ENCODE measurements at regions not wholly inside any gene's neighbourhood (a gene's known extent, or its start where the extent isn't known, plus 50 kb on each side); places are given as distances from the start of the nearest gene placed in this dataset.
"Not testable (repeated sequence)": the region's sequence is repeated elsewhere in the genome, so short reads cannot be mapped to it uniquely, and the experiment has no call there.

DNA sequence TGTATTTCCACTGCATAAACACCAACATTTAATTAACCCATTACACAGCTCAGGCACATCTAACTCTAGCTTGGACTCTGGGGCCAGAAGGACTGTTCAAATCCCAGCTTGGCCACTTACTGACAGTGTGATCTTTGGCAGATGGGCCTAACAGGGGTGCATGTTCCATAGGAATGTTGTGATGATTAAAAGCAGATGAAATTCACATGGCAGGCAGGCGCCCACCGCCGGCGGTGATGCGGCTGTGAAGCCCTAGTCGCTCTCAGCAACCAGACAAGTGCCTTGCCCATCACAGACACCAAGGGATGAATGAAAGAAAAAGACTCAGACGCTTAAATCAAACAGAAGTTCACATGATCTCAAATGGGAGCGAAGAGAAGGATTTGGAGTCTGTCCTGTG is 84.6 kb upstream of the WSB1 start:
- DNase-seq (ENCODE audit: low spot score), result no peak

DNA sequence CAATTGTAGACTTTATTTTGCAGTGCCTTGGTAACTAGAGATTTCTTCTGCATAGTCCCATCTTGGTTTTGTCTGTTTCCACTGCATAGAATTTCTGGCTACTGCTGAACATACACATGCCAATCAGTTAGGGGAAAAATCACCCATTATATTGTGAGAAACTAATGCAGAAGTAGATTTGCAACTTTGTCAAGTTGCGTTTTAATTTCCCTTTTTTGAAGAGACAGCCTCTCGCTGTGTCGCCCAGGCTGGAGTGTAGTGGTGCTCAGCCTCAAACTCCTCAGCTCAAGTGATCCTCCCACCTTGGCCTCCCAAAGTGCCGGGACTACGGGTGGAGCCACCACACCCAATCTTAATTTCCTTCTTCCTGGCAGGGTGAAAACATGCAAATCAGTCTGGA is 83.1 kb upstream of the WSB1 start:
- not testable (repeated sequence) for DNase-seq (ENCODE audit: low spot score)

DNA sequence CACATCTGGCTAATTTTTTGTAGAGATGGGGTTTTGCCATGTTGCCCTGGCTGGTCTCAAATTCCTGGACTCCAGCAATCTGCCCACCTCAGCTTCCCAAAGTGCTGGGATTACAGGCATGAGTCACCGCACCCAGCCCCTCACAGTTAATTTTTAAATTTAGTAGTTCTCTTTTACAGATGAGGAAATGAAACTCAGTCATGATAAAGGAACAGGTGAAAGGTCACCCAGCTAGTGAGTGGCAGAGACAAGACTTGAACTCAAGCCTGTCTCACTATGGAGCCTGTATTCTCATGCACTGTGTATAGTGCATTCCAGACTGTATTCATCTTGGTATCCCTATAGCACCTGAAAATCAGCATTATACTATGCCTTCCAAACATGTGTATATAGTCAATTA is 77.1 kb upstream of the WSB1 start:
- DNase-seq (ENCODE audit: low spot score), result no peak

DNA sequence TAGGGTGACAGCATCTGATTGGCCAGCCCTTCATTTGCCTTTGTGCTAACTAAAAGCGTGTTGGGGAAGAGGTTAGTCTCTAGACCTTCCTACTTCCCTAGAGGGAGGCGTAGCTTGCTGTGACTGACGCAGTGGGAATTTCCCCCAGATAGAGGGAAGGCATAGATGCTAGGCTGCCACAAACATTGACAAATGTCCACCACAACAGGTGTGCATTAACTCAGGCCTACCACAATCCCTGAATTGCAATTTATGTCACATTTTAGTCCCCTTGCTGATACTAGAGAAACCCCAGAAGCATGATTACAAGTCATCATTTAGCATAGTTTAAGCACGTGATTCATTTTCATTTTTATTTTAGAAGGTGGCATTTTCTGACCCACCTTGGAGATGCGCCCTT is 76.3 kb upstream of the WSB1 start:
- peak; percentile 4 for DNase-seq (ENCODE audit: low spot score)

DNA sequence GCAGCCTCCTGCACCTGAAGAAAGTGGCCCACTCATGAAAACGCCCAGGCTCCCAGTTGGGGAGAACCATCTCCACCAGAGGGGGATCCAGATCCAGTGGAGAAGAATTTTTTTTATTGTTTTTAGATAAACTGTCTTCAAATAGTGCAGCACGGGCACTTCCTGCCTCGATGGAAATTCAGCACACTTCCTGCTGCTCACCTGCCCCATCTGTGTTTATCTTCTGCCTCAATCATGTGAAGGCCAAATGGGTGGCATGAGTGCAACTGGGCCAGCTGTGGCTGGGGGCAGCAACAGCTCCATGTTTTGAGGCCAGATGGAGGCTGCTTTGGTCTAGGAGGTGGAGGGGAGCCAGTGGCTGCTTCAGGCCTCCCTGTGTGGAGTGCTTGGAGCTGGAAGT is 75.9 kb upstream of the WSB1 start:
- DNase-seq (ENCODE audit: low spot score), result no peak

DNA sequence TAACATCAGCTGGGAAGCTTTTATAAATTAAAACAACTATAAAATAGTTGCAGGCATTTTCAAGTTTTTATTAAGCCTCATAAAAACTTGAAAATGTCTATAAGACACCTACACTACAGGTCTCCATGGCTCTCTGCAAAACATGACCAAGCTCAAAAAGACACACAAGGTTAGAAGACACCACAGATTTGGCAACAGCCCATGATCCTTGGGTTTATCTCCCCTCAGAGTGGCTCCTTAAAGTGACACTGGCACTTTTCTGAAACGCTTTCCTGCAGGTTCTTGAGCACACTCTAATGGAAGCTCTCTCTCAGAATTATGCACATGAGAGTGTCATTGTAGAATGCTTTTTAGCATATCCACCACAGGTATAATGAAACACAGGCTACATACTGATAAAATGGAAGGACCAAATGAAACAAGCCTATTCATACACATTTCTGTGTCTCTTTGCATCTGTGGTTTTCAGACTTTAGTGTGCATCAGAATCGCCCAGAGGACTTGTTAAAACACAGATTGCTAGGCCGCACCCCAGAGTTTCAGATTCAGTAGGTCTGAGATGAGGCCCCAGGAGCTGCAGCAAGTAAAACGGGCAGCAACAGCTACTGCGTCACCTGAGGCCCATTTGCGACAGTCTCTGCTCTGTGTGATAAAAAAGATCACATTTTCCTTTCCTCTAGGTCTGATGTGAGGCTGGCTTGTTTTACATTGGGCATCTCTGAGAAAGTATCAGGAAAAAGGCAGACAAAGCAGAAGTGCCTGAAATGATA is 75.0 kb upstream of the WSB1 start:
- DNase-seq (ENCODE audit: low spot score), result no peak

DNA sequence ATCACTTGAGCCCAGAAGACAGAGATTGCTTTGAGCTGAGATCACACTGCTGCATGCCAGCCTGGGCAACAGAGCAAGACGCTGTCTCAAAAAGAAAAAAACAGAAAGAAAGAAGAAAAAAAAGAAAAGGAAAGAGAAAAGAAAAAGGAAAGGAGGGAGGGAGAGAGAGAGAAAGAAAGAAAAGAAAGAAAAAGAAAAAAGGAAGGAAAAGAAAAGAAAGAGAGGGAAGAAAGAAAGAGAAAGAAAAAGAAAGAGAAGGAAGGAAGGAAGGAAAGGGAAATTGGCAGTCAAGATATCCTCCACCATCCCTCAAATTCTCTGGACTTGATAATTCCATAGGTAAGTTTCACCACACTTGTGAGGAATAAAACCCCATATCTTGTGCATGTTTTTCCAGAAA is 71.4 kb upstream of the WSB1 start:
- DNase-seq (ENCODE audit: low spot score), result no peak

DNA sequence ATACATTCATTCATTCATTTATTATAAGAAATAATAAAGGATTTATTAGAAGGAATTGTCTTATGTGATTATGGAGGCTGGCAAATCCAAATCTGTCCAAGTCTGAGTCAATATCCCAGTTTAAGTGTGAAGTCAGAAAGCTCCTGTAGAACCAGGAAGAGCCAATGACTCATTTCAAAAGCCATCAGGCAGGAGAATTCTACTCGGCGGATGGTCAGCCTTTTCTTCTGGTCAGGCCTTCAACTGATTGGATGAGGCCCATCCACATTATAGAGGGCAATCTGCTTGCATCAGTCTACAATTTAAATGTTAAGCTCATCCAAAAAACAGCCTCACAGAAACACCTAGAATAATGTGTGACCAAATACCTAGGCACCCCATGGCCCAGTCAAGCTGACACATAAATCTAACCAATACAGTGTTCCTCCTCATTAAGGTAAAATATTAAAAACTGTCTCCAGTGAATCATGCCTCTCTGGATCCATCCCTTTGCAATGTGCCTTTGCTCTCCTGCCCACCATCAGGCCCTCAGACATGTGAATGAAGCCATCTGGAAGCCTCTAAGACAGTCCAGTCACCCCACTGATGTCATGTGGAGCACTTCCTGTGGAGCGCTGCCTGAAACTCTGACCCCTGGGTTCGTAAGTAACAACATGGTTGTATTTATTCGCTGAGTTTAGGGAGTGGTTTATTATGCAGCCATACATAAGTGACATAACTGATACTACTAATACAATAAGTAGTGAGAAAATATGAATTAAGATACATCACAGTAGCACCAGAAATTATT is 69.2 kb upstream of the WSB1 start:
- no peak for DNase-seq (ENCODE audit: low spot score)

DNA sequence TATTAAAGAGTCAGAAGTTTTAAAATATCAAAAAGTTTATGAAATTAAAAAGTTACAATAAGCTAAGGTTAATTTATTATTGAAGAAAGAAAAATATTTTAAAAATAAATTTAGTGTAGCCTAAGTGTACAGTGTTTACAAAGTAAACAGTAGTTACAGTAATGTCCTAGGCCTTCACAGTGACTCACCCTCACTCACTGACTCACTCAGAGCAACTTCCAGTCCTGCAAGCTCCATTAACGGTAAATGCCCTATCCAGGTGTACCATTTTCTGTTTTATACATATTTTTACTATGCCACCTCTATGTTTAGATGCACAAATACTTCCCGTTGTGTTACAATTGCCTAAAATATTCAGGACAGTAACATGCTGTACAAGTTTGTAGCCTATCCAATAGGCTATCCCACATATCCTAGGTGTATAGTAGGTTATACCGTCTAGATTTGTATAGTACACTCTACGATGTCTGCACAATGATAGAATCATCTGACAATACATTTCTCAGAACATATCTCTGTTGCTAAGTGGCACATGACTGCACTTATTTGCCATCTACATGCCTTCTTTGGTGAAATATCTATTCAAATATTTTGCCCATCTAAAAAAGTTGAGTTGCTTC is 67.2 kb upstream of the WSB1 start:
- no peak for DNase-seq (ENCODE audit: low spot score)

DNA sequence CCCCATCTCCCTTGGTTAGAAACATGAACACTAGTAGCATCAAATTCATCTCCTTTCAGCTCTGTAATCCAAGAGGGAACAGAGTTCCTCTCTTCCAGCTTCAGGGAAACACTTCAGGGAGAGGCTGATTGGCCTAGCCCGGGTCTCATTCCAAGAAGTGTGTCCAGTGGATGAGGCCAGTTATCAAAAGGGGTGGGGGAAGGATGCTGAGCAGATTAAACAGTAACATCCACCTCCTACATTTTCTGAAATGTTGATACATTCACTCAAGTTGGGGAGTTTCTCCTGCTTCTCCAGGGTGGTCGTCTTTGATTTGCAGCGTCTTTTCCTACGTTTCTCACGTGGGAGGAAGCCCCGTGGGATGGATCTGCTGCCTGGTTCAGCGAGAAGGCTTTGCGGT is 62.9 kb upstream of the WSB1 start:
- no peak for DNase-seq (ENCODE audit: low spot score)

DNA sequence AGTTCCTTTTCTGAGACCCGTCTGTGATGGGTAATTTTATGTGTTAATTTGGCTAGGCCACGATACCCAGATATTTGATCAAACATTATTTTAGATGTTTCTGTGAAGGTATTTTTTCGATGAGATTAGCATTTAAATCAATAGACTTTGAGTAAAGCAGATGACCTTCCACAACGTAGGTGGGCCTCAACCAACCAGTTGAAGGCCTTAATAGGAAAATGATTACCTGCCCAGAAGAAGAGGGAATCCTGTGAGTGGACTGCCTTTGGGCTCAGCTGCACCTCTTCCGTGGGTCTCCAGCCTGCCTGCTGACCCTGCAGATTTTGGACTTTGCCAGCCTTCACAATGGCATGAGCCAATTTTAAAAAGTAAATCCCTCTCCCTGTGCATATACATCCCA is 61.6 kb upstream of the WSB1 start:
- DNase-seq (ENCODE audit: low spot score), result no peak

DNA sequence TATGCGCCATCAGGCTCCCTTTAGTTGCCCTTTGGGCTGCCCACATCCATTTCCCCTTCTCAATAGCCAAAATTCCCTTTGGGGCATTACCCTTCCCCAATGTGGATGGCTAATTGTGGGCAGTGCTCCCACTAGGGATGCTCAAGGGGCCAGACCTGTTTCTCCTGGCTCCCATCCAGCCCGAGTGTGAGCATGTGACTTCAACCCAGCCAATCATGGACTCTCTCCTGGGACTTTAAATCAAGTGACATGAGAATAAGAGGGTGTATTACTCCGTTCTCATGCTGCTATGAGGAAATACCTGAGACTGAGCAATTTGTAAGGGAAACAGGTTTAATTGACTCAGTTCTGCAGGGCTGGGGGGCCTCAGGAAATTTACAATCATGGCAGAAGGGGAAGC is 60.9 kb upstream of the WSB1 start:
- no peak for DNase-seq (ENCODE audit: low spot score)

DNA sequence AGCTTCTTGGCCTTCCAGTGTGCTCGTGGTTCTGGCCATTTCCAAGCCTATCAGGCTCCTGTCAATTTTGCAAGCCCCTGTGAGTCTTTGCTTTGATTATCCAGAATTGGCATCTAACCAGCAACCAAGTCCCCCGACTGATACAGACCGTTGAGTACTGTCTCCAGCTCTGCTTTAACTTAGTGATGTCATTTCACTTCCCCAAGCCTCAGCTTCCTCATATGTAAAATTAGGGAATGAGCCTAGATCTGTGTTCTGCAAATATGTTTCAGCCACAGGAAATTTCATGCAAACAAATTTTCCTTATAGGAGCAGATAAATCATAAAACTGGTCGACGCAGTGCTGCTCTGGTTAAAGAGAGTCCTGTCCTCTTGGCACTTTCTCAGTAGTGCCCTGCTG is 60.1 kb upstream of the WSB1 start:
- no peak for DNase-seq (ENCODE audit: low spot score)

DNA sequence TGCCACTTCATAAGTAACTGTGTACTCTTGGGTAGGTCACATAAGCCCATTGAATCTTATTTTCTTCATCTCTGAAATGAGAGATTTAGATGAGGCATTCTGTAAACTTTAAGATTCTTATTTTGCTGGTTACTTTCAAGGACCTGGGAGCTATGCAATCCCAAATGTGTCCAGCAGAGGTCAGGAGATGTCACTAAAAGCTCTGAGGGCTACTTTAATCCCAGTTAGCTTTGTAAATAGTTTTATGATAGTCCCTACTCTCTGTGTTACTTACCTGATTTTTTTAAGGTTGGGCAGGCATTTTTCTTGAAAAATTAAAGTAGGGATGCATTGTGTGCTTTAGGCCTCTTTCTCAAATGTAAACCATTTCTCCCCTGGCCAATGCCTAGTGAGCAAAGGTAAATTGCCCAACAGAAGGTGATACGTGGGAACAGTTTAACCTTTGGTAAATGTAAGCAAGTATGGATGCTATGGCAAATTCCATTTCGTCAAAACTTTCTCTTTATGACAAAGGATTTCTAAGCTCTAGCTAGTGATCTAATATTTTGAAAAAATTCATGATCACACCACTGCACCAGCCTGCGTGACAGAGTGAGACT is 57.1 kb upstream of the WSB1 start:
- DNase-seq (ENCODE audit: low spot score), result peak; percentile 83

DNA sequence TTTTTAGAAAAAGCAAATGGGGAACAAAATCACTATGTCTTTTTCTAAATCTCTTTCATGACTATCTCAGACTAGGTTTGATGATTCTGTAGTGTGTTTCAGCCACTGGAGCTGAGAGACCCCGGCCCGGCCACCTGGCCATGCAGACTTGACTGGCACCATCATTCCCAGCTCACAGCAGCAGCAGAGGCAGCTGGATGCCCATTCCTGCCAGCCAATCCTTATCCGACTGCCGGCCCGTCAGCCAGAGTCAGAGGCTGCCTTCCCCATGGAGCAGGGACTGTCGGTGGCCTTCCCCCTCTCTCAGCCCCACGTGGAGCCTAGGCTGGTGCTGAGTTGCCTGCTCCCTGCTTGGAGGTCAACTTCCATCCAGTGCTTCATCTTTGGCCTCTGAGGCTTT is 56.0 kb upstream of the WSB1 start:
- no peak for DNase-seq (ENCODE audit: low spot score)

DNA sequence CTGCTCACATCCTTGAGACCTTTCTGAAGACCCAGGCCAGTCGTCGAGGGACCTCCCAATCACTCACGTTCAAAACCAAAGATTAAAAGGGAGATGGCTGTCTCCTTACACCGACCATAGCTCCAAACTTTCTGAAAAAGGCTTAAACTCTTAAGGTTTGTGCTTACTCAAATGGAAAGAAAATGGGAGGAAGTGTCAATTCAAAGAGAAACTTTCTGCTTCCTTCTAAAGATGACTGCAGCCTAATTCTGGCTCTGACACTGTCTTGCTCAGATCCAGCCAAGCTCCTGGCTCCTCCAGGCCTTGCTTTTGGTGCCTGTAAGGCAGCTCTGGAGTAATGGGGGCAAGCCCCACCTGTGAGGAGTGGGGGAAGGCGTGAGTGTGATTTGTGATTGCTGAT is 54.9 kb upstream of the WSB1 start:
- DNase-seq (ENCODE audit: low spot score), result no peak

DNA sequence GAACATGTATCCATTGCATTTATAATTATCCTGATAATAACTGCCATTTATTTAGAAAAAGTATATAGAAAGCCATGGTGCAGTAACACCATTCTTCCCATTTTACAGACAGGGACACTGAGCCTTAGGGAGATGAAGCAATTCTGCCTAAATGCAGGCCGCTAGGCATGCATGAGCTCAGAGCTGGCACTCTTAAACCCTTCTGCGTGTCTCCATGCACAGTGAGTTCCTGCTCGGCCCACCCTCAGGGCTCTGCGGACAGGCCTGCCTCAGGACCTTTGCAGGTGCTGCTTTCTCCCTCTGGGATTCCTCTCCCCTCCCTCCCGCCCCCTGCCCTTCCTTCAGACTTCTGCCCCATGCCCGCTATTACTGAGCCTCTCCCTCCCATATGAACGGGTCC is 54.3 kb upstream of the WSB1 start:
- no peak for DNase-seq (ENCODE audit: low spot score)

DNA sequence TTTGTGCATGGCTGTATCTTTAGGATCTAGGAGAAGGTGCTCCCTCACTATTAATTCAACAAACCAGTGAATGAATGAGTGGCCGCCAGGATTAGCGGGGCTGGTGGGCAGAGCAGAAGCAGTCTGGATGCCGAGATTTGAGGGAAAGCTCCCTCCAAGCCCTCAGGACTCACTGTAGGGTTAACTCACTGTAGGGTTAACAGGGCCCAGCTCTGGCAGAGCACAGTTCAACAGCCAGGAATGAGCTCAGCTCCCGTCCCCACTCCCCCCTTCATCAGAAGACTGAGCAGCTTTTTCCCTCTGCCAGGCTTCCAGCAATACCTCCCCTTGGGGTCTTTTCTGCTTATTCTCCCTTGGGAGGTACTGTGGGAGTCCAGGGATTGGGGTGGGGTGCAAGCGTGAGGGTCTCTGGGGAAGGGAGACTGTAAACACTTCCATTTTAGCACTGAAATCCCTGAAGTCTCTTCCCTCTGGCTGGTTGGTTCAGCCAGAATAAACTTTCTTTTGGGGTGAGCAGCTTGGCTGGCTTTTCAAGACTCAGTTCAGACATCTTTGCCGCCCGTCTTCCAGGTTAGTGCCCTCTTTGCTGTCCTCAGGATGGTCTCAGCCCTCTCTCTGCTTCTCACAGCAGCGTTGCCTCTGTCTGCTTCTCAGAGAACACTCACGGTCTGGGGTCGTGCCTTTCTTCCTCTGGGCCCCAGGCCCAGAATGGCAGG is 53.7 kb upstream of the WSB1 start:
- DNase-seq (ENCODE audit: low spot score), result no peak

DNA sequence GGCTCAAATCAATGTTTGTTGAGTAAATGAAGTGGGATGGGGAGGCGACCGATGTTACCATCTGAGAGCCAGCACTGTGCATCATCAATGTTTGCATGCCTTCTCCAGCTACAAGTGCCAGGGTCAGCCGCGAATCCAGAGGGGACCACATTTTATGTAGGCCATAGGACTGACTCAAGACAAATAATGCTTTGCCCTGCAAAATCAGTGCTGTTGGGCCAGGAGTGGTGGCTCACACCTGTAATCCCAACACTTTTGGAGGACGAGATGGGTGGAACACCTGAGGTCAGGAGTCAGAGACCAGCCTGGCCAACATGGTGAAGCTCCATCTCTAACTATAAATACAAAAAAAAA is 53.1 kb upstream of the WSB1 start:
- DNase-seq (ENCODE audit: low spot score), result no peak

DNA sequence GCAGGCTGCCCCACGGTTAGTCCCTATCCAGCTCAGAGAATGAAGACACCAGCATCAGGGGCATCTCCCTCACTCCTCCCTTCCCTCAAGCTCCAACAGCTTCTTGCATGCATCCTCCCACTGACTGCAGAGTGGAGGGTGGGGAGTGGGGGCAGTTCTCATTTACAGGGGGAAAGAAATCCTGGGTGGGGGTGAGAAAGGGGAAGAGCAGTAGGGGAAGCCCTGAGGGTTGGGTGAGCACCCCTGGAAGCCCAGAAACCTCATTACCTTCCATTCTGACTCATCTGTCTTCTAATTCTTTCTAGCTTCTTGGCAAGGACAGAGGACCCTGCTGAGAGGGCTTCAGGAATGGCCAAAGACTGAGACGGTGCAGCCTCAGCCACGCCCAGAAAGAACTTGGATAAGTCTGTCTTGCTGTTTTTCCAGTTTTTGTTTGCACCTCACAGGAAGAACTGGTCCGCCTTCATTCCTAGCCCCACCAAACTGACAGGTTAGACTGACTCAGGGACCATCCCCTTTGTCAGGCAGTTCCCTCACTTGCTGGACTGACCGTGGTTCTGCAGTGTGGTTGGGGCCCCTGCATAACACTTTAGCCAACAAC is 52.5 kb upstream of the WSB1 start:
- no peak for DNase-seq (ENCODE audit: low spot score)

DNA sequence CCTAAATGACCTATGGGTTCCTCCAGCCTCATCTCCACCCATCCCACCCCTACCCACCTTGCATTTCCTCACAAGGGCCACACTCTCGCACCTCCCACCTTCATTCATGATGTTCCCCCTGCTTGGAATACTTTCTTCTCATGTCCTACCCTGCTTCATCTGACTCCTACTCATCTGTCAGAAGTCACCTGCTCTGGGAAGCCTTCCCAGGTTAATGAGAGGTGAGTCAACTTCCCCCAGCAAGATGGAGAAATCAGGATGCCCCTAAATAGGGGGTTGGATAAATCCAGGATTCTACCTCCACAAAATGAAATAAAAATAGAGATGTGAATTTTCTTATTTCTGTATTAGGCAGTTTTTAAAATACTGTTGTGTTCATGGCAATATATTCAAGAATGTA is 51.0 kb upstream of the WSB1 start:
- DNase-seq (ENCODE audit: low spot score), result no peak

DNA sequence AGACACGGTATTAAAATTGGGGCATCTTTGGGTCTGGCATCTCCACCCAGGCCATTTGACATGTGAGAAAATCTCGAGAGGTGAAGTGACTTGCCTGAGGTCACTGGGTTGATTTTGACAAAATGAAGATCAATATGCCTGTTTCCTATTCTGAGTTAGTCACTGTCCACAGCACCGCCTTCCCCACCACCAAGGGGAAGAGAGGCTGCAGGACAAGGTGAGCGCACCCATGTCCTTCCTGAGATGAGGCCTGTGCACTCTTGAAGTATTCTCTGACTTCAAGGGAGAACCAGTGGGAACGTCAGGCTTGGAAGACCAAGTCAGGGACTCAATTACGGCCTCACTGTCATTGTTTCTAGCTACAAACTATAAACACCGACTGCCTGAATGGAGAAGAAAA is 49.9 kb upstream of the WSB1 start:
- DNase-seq (ENCODE audit: low spot score), result no peak

Measured in CD4-positive, alpha-beta T cell treated with Interleukin-15 for 4 hours (primary cell).